Endodermal cell (in vitro differentiated cells): ENCODE measurements at regions not wholly inside any gene's neighbourhood (a gene's known extent, or its start where the extent isn't known, plus 50 kb on each side); places are given as distances from the start of the nearest gene placed in this dataset.

Experiments used
- DNase-seq: peaks from one replicate; pipeline ENCODE4 v3.0.0-alpha.2; 2017
- H3K27ac ChIP-seq: 2 replicates; pipeline ENCODE4 v1.5.1; 2013; ENCODE audit warnings: mild to moderate bottlenecking, low read depth, low read length, moderate library complexity
- H3K27me3 ChIP-seq: 2 replicates; pipeline ENCODE4 v1.6.1; 2013; ENCODE audit warnings: mild to moderate bottlenecking, low read length, moderate library complexity; ENCODE audit not compliant: insufficient read depth, control insufficient read depth, poor library complexity, severe bottlenecking
- H3K36me3 ChIP-seq: 2 replicates; pipeline ENCODE4 v1.7.0; 2013; ENCODE audit warnings: mild to moderate bottlenecking, low read length, moderate library complexity; ENCODE audit not compliant: control insufficient read depth, insufficient read depth
- H3K4me1 ChIP-seq: one replicate; pipeline ENCODE4 v1.7.0; 2013; ENCODE audit warnings: low read length; ENCODE audit not compliant: control insufficient read depth, insufficient read depth
- H3K4me3 ChIP-seq: 2 replicates; pipeline ENCODE4 v1.5.1; 2013; ENCODE audit warnings: mild to moderate bottlenecking, low read length, moderate library complexity
- H3K9ac ChIP-seq: 2 replicates; pipeline ENCODE4 v1.6.1; 2013; ENCODE audit warnings: mild to moderate bottlenecking, low read length, moderate library complexity; ENCODE audit not compliant: poor library complexity, severe bottlenecking; ENCODE audit errors: extremely low read depth
- H3K9me3 ChIP-seq: 2 replicates; pipeline ENCODE4 v1.6.1; 2013; ENCODE audit warnings: mild to moderate bottlenecking, low read length, moderate library complexity; ENCODE audit not compliant: control insufficient read depth
- H3K27ac Mint-ChIP-seq: 2 replicates; pipeline ENCODE4 v1.8.0; 2020; ENCODE audit warnings: mixed read lengths
- H3K27me3 Mint-ChIP-seq: 2 replicates; pipeline ENCODE4 v1.8.0; 2021; ENCODE audit warnings: mild to moderate bottlenecking, mixed read lengths; ENCODE audit not compliant: insufficient read depth
- H3K36me3 Mint-ChIP-seq: 2 replicates; pipeline ENCODE4 v1.8.0; 2020; ENCODE audit warnings: low read depth, mixed read lengths
- H3K4me1 Mint-ChIP-seq: 2 replicates; pipeline ENCODE4 v1.8.0; 2020; ENCODE audit warnings: mixed read lengths
- H3K4me3 Mint-ChIP-seq: 2 replicates; pipeline ENCODE4 v1.8.0; 2020; ENCODE audit warnings: mild to moderate bottlenecking, moderate library complexity, mixed read lengths
- H3K9me3 Mint-ChIP-seq: 2 replicates; pipeline ENCODE4 v1.8.0; 2020; ENCODE audit warnings: mild to moderate bottlenecking, mixed read lengths
- CTCF ChIP-seq: fragments of 200-600 bp; sonication (generic); conservative IDR thresholded peaks from 2 replicates; pipeline ENCODE4 v1.5.0; 2021; ENCODE audit warnings: antibody characterized with exemption, mild to moderate bottlenecking
- WGBS, 2 experiments: methylation state at CpG; one replicate each; pipeline versions ENCODE4 v1.1.5 to v1.1.7; 2013; ENCODE audit warnings: missing lambda C conversion rate in 2 of 2, mixed read lengths in 1 of 2; ENCODE audit not compliant: insufficient coverage in 1 of 2, insufficient read length in 1 of 2; 5-methylcytosine and 5-hydroxymethylcytosine counted together

DNA sequence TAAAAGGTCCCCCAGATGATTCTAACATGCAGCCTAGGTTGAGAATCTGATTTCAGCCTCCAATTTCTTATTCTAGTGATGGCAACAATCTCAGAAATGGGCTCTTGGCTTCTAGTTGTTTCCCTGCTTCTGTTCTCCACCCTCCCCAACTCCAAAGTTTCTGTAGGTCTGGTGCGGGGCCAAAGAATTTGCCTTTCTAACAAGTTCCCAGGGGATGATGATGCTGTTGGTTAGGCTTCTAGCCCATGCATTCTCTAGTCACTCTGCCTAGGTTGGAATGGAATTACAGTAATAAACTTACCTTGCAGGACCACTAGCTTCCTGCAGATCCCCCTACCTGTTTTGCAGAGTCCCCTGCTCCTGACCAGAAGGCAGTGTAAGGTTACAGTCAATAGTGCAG is 103.2 kb upstream of the PPP2R3A start:
- Mint-ChIP-seq H3K4me1 (no peaks in the 10 kb centered on the region), H3K27me3 (peaks cover 2% of the 10 kb centered on the region), H3K4me3 (no peak overlapping the region), H3K36me3 (no peaks in the 10 kb centered on the region), H3K9me3 (peaks cover 9% of the 10 kb centered on the region), H3K27ac (no peak overlapping the region)
- H3K27me3 ChIP-seq: peaks cover 18% of the 10 kb centered on the region
- H3K9ac ChIP-seq: no peak overlapping the region
- no peak overlapping the region for H3K27ac ChIP-seq
- no peak for DNase-seq
- H3K9me3 ChIP-seq: peaks cover 5% of the 10 kb centered on the region
- H3K4me3 ChIP-seq: no peak overlapping the region
- no peak for TF ChIP-seq CTCF
- no peaks in the 10 kb centered on the region for H3K4me1 ChIP-seq
- 100% methylated on average over 1 of the region's 1 CpG; no CpG with 5 or more reads in 1 of the 2 experiments for WGBS, 2 experiments
- H3K36me3 ChIP-seq: no peaks in the 10 kb centered on the region

GRCh38 chr3:135864060-135864459 is 101.5 kb upstream of the PPP2R3A start:
- H3K27me3 Mint-ChIP-seq: no peaks in the 10 kb centered on the region
- Histone ChIP-seq H3K27ac (no peak overlapping the region), H3K4me1 (no peaks in the 10 kb centered on the region), H3K9ac (no peak overlapping the region), H3K9me3 (peaks cover 5% of the 10 kb centered on the region), H3K4me3 (no peak overlapping the region), H3K36me3 (no peaks in the 10 kb centered on the region), H3K27me3 (peaks cover 18% of the 10 kb centered on the region)
- H3K4me1 Mint-ChIP-seq: no peaks in the 10 kb centered on the region
- 90 to 100% methylated on average over 1 of the region's 1 CpG for WGBS, 2 experiments
- peaks cover 9% of the 10 kb centered on the region for H3K9me3 Mint-ChIP-seq
- no peak for DNase-seq
- no peak overlapping the region for H3K27ac Mint-ChIP-seq
- TF ChIP-seq CTCF: no peak
- H3K4me3 Mint-ChIP-seq: no peak overlapping the region
- no peaks in the 10 kb centered on the region for H3K36me3 Mint-ChIP-seq

- Mint-ChIP-seq H3K4me1 (no peaks in the 10 kb centered on the region), H3K9me3 (peaks cover 9% of the 10 kb centered on the region), H3K27me3 (no peaks in the 10 kb centered on the region), H3K27ac (no peak overlapping the region), H3K36me3 (no peaks in the 10 kb centered on the region), H3K4me3 (no peak overlapping the region)
- TF ChIP-seq CTCF: no peak
- H3K36me3 ChIP-seq: no peaks in the 10 kb centered on the region
- no peak for DNase-seq
- H3K9ac ChIP-seq: no peak overlapping the region
- H3K4me3 ChIP-seq: no peak overlapping the region
- peaks cover 17% of the 10 kb centered on the region for H3K27me3 ChIP-seq
- H3K9me3 ChIP-seq: peaks cover 5% of the 10 kb centered on the region
- H3K4me1 ChIP-seq: no peaks in the 10 kb centered on the region
- H3K27ac ChIP-seq: no peak overlapping the region
These were observed 100.4 kb upstream of the PPP2R3A start for GRCh38 chr3:135865085-135865484.
